ENCODE measurements at regions not wholly inside any gene's neighbourhood (a gene's known extent, or its start where the extent isn't known, plus 50 kb on each side); places are given as distances from the start of the nearest gene placed in this dataset.

DNA sequence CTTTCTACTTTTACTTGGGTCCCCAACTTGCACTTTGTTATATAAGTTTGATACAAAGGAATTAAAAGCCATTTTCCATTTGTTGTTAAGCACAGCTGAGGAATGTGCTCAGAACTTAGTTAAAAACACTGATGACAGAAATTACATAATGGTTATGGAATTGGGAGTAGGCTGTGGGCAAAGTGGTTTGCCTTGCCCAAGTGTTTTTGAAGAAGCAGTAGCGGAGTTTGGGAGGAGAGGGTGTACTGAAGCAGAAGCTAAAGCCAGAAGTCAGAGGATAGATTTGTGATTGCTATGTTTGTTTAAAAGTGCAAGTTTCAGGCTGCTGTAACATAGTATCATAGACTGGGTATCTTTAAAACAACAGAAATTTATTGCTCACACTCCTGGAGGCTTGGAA lies 391.8 kb downstream of the DUSP10 start:
- DNase-seq (ENCODE audit: low read depth in 2 of 2) = no peak

DNA sequence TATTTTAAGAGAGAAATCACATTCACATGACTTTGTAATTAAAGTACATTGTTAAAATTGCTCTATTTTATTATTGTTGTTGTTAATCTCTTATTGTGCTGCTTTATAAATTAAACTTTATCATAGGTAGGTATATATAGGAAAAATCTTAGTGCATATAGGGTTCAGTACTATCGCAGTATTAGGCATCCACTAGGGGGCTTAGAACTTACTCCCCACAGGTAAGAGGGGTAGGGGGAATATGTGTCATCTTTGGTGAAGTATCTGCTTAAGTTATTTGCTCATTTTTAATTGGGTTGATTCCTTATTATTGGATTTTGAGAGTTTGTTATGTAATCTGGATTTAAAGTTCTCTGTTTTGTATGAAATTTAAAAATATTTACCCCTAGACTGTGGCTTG lies 385.2 kb downstream of the DUSP10 start:
- DNase-seq (ENCODE audit: low read depth in 2 of 2) = no peak

DNA sequence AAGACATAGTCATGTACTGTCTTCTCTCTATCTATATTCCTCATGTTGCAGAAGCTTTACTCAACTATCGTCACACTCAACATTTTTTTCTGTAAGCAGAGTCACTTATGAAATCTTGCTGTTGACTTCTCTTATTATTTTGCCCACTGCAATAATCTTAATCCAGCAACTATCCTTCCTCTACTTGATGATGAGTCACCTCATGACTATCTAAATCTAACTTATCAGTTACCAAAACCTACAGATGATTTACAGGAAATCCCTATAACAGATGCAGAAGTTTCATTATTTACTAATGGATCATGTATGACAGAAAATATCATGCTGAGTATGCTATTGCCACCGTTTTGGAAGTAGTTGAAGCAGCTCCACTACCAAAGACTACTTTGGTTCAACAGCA lies 378.9 kb downstream of the DUSP10 start:
- DNase-seq (ENCODE audit: low read depth in 2 of 2) = no peak

GRCh38 chr1:221366495-221367110 lies 375.3 kb downstream of the DUSP10 start:
- DNase-seq (ENCODE audit: low read depth in 2 of 2) = no peak

DNA sequence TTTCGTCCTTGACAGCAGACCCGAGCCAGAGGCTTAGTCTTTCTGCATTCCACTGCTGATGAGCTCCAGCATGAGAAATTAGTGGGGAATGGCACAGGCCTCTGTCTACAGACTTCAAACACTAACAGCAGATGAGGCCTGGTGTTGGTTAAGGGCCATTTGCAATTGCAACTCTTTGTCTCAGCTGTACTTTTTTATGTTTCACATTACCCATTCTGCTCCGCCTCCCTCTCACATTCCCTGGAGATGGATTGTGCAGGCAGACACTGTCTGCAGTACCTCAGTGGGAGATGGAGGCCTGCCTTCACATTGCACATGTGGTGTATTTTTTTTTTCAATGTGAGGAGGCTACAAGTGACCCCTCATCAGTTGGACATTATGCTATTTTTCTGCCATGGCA lies 370.2 kb downstream of the DUSP10 start:
- no peak for DNase-seq (ENCODE audit: low read depth in 2 of 2)

- DNase-seq (ENCODE audit: low read depth in 2 of 2) = no peak
Observed at GRCh38 chr1:221373795-221374194, 368.1 kb downstream of the DUSP10 start.

DNA sequence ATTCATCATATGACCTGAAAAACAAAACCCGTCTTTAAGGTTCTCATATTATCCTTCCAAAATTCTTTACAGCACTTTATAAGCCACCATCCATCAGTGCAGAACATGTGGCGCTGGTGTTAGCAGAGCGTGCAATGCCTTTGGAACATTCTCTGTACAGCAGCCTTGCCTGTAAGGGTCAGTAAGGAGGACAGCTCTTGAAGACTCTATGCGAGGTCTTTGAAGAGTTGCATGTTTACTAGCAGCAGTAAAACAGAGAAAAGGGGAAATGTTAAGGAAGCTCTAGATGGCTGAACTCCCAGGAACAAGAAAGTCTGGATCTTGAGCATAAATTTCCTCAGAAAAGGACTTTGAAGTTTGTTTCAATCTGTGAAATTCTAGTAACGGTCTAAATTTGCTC lies 365.6 kb downstream of the DUSP10 start:
- DNase-seq (ENCODE audit: low read depth in 2 of 2) = no peak

- DNase-seq (ENCODE audit: low read depth in 2 of 2) = no peak
Observed at GRCh38 chr1:221381910-221382623, 359.8 kb downstream of the DUSP10 start.

GRCh38 chr1:221392453-221392852 lies 349.4 kb downstream of the DUSP10 start:
- no peak for DNase-seq (ENCODE audit: low read depth in 2 of 2)

DNA sequence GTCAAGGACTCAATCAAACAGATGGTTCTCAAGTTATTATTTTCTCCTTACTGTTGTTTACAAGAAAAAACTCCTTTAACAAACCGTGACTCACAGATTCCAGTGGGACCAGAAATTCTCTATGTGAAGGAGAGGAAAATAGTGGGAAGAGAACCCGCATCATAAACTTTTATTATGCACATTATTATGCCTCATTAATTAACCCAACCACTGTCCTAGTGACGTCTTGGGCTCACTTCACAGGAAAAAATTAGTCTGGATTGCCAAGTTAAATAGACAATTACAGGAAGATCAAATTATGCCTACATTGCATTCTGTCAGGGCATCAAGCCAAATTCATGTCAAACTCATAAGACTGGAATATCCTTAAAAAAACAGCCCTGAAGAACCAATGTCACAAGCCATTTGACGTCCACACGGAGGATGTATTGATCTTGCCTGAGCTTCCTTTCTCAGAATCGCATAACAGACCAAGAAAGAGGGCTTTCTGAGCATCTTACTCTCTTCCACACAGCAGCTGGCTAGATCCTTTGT lies 347.8 kb downstream of the DUSP10 start:
- no peak for DNase-seq (ENCODE audit: low read depth in 2 of 2)

GRCh38 chr1:221396526-221396925 lies 345.4 kb downstream of the DUSP10 start:
- no peak for DNase-seq (ENCODE audit: low read depth in 2 of 2)

GRCh38 chr1:221397141-221397540 lies 344.7 kb downstream of the DUSP10 start:
- no peak for DNase-seq (ENCODE audit: low read depth in 2 of 2)

- DNase-seq (ENCODE audit: low read depth in 2 of 2) = no peak
Observed at GRCh38 chr1:221397606-221398005, 344.3 kb downstream of the DUSP10 start.

DNA sequence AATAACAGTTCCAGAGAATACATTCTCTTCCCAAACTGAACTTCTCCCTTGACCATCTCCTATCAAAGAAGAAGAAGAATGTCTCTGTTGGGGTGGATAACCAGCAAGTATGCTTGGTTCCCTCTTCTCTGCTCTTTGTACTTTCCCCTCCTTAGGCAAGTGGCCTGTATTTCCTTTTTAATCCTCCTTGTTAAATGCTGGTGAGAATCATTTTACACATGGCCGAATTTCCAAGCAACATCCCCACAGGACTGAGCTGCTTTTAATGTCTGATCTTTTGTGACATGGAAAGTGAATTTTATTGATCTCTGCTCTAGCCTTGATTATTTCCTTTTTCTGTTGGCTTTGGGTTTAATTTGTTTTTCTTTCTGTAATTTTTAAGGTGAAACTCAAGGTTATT lies 336.7 kb downstream of the DUSP10 start:
- no peak for DNase-seq (ENCODE audit: low read depth in 2 of 2)

DNA sequence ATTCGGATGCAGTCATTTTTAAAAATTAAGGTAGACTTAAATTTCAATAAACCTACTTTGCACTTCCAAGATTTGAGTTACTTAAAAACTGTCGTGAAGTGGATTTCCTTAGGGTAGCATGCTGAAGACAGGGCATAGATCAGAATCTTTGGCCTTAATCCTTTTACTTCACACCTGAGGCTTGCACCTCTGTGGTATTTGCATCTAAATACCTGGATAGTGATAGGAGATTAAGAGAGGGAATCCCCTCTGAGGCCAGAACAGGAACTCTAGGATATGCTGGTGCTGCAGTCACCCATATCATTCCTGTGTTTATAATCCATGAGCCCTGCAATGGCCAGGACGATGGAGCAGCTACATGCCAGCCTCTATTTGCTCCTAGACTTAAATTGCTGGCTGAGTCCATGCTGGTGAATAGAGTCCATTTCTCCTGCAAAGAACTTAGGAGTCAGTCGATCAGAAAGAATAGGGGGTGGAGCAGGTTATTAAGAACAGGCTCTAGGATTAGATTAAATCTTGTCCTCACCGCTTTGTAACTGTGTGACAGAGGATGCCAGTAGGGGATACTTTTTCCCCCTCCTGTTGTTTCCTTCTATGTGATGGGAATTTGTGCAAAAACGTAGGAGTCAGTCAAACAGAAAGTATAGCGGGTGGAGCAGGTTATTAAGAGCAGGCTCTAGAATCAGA lies 333.6 kb downstream of the DUSP10 start:
- DNase-seq (ENCODE audit: low read depth in 2 of 2) = no peak

DNA sequence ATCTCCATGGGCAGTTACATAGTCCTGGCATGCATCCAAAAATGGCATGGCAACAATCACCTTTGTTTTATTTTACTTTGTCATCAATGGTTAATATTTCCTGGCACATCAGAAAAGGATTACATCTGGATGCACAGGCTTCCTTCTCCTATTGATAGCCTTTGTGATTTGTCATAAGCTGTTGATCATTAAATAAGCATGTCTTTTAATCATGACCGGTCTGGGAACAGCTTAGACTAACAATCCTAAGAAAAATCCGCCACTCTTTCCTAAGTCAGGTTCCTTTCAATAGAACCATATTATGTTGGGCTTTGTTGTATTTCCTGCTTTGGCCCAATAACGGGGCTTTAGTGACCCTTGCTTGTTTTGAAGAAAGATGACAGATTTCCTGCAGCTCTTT lies 330.6 kb downstream of the DUSP10 start:
- DNase-seq (ENCODE audit: low read depth in 2 of 2) = no peak

- no peak for DNase-seq (ENCODE audit: low read depth in 2 of 2)
Observed at GRCh38 chr1:221414772-221415539, 326.9 kb downstream of the DUSP10 start.

DNA sequence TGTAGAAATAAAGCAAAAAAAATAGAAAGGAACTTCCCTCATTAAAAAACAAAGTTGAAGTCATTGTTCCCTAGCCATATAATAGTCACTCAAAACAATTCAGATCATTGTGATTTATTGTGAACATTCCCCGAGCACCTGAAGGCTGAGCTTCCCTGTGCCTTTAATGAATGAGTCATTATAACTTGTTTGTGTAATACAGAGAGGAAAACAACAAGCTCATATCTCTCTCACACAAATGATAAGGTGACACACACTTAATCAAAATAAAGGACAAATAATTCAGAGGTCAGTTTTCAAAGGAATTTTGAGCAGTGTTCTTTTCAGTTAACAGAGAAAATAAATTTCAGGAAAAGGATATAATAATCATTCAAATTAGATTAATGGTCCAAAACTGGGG lies 326.2 kb downstream of the DUSP10 start:
- DNase-seq (ENCODE audit: low read depth in 2 of 2) = no peak

- DNase-seq (ENCODE audit: low read depth in 2 of 2) = no peak
Observed at GRCh38 chr1:221416142-221416541, 325.7 kb downstream of the DUSP10 start.

DNA sequence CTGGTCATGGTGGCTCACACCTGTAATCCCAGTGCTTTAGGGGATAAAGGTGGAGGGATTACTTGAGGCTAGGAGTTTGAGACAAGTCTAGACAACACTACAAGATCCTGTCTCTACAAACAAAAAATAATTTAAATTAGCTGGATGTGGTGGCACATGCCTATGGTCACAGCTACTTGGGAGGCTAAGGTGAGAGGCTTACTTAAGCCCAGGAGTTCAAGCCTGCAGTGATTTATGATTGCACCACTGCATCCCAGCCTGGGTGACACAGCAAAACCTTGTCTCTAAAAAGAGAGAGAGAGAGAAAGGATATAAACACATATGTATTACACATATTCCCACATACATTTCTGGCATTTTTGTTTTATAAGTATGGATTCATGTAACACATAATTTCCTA lies 325.2 kb downstream of the DUSP10 start:
- no peak for DNase-seq (ENCODE audit: low read depth in 2 of 2)

DNA sequence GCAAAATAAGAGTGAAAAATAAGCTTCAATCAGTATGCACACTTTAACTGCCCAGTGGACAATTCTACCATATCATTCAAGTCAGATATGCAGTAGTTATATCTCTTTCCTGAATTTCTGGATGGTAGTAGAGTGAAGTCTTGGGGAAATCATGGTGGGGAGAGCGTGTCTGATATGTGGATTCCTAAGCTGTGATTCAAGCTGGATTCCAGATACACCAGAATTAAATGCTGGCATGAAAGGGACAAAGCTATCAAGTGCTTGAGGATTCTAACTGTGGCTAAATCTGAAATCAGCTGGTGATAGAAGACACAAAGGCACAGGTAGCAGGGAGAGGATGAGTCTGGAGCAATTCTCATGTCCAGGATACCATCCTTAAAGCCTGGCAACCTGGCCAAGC lies 323.5 kb downstream of the DUSP10 start:
- DNase-seq (ENCODE audit: low read depth in 2 of 2) = no peak

GRCh38 chr1:221419513-221420095 lies 322.3 kb downstream of the DUSP10 start:
- DNase-seq (ENCODE audit: low read depth in 2 of 2) = no peak
